GM12878 (cell line): ENCODE measurements at regions not wholly inside any gene's neighbourhood (a gene's known extent, or its start where the extent isn't known, plus 50 kb on each side); places are given as distances from the start of the nearest gene placed in this dataset.

Experiments
- HCFC1 ChIP-seq: fragments of 150-350 bp; IDR thresholded peaks from 2 replicates; pipeline ENCODE4 v1.6.1; 2014; ENCODE audit warnings: low read length
- IKZF2 ChIP-seq, 2 experiments: fragments of 450-650 bp; IDR thresholded peaks; 2 replicates each; pipeline ENCODE4 v1.6.1; 2017; ENCODE audit warnings: mild to moderate bottlenecking in 2 of 2, moderate library complexity in 2 of 2
- IRF4 ChIP-seq: IDR thresholded peaks from 2 replicates; pipeline ENCODE4 v1.6.1; 2011; ENCODE audit warnings: low read depth, low read length
- NFIC ChIP-seq: IDR thresholded peaks from 2 replicates; pipeline ENCODE4 v1.6.1; 2012; ENCODE audit warnings: low read depth, mild to moderate bottlenecking, inconsistent platforms, low read length, moderate library complexity
- PAX5 ChIP-seq: IDR thresholded peaks from 2 replicates; pipeline ENCODE4 v1.6.1; 2011; ENCODE audit warnings: low read depth, low read length, borderline replicate concordance
- SRF ChIP-seq, 2 experiments: IDR thresholded peaks; 2 replicates each; pipeline ENCODE4 v1.6.1; 2011; ENCODE audit warnings: low read depth in 2 of 2, low read length in 2 of 2, mild to moderate bottlenecking in 1 of 2, moderate library complexity in 1 of 2
- STAT3 ChIP-seq: IDR thresholded peaks from 2 replicates; pipeline ENCODE4 v1.6.1; 2011; ENCODE audit warnings: low read depth, low read length, improper control_type of control experiment
- ZBED1 ChIP-seq: IDR thresholded peaks from 2 replicates; pipeline ENCODE4 v1.6.1; 2016; ENCODE audit warnings: borderline replicate concordance
- TF ChIP-seq, protein P1 (sequence below): IDR thresholded peaks from 2 replicates; pipeline ENCODE4 v1.6.1; 2012; ENCODE audit warnings: mild to moderate bottlenecking, low read depth, low read length
- TF ChIP-seq, protein P2 (sequence below): fragments of 450-650 bp; IDR thresholded peaks from 2 replicates; pipeline ENCODE4 v1.6.1; 2016; ENCODE audit warnings: mild to moderate bottlenecking, moderate library complexity, borderline replicate concordance

DNA sequence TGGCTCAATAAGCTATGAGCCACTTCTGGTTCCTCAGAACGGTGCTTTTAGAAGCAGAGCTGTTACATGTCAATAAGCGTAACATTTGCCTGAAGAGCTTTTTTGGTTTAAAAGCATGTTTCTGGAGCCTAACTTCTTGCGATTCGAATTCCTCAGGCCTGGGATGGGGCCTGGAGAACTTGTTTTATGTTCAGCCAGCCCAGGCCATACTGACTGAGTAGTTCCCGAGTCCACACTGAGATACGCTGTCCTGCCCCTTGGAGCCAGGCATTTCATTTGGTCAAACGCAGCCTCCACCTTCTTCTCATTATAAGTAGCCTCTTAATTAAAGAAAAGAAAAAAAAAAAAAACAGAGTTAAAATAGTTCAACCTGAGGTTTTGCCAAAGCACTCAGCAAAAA lies 260.6 kb upstream of the ANKRD55 start (continued):
- TF ChIP-seq, protein P1, sequence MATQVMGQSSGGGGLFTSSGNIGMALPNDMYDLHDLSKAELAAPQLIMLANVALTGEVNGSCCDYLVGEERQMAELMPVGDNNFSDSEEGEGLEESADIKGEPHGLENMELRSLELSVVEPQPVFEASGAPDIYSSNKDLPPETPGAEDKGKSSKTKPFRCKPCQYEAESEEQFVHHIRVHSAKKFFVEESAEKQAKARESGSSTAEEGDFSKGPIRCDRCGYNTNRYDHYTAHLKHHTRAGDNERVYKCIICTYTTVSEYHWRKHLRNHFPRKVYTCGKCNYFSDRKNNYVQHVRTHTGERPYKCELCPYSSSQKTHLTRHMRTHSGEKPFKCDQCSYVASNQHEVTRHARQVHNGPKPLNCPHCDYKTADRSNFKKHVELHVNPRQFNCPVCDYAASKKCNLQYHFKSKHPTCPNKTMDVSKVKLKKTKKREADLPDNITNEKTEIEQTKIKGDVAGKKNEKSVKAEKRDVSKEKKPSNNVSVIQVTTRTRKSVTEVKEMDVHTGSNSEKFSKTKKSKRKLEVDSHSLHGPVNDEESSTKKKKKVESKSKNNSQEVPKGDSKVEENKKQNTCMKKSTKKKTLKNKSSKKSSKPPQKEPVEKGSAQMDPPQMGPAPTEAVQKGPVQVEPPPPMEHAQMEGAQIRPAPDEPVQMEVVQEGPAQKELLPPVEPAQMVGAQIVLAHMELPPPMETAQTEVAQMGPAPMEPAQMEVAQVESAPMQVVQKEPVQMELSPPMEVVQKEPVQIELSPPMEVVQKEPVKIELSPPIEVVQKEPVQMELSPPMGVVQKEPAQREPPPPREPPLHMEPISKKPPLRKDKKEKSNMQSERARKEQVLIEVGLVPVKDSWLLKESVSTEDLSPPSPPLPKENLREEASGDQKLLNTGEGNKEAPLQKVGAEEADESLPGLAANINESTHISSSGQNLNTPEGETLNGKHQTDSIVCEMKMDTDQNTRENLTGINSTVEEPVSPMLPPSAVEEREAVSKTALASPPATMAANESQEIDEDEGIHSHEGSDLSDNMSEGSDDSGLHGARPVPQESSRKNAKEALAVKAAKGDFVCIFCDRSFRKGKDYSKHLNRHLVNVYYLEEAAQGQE = no peak
- TF ChIP-seq NFIC (no peak), ZBED1 (no peak), IKZF2 (IDR thresholded peaks at IDR 0.05) (no peak), IRF4 (no peak), STAT3 (no peak), HCFC1 (no peak), PAX5 (no peak), SRF (IDR thresholded peaks at IDR 0.05; ENCODE audit: low read depth in 2 of 2, low read length in 2 of 2) (no peak)
- TF ChIP-seq, protein P2, sequence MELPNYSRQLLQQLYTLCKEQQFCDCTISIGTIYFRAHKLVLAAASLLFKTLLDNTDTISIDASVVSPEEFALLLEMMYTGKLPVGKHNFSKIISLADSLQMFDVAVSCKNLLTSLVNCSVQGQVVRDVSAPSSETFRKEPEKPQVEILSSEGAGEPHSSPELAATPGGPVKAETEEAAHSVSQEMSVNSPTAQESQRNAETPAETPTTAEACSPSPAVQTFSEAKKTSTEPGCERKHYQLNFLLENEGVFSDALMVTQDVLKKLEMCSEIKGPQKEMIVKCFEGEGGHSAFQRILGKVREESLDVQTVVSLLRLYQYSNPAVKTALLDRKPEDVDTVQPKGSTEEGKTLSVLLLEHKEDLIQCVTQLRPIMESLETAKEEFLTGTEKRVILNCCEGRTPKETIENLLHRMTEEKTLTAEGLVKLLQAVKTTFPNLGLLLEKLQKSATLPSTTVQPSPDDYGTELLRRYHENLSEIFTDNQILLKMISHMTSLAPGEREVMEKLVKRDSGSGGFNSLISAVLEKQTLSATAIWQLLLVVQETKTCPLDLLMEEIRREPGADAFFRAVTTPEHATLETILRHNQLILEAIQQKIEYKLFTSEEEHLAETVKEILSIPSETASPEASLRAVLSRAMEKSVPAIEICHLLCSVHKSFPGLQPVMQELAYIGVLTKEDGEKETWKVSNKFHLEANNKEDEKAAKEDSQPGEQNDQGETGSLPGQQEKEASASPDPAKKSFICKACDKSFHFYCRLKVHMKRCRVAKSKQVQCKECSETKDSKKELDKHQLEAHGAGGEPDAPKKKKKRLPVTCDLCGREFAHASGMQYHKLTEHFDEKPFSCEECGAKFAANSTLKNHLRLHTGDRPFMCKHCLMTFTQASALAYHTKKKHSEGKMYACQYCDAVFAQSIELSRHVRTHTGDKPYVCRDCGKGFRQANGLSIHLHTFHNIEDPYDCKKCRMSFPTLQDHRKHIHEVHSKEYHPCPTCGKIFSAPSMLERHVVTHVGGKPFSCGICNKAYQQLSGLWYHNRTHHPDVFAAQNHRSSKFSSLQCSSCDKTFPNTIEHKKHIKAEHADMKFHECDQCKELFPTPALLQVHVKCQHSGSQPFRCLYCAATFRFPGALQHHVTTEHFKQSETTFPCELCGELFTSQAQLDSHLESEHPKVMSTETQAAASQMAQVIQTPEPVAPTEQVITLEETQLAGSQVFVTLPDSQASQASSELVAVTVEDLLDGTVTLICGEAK = no peak
